ENCODE measurements at regions not wholly inside any gene's neighbourhood (a gene's known extent, or its start where the extent isn't known, plus 50 kb on each side); places are given as distances from the start of the nearest gene placed in this dataset.

DNA sequence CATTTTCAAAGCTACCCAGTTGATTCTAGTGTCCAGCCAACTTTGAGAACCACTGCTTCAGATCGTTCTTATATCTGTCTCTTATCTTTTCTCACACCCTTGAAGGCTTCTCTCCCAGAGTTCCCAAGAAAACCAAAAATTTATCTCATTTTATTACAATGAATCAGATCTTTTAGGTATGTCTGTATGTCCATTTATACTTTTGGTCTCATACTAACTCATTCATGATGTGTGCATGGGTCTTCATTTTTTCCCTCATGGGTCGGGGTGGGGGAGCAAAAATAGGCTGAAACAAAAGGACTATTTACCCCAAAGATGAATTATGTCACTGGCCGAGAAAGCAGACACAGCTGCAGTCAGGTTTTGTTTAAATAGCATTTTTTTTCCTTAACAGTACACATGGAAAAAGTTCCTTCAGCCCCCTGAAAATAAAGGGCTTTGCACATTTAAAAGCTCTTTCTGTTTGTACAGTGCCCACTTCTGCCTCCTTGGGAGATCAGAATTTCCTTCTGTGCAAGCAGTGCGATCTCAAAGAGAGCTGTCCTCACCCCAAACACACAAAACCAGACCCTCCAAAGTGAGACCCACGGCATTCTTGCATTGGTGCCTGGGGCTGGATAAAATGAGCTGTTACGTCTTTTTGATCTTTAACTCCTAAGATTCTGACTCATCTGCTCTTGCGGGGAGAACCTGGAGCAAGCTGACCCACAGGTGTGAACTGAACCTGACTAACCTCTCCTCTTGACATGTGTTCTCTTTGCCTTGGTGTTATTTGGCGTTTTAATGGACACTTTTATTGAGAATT, 251.2 kb upstream of the ELAC2 start:
- H4K20me1 ChIP-seq (replicated peaks; ENCODE audit: control insufficient read depth, extremely low read depth, insufficient read depth, low read length) = no peaks in the 10 kb centered on the region
- TF ChIP-seq GATA2 (IDR thresholded peaks at IDR 0.05; ENCODE audit: insufficient read depth, insufficient read length, low read depth, low read length) = no peak
- intact Hi-C loops (cut with micrococcal nuclease) (no loop called here), dilution Hi-C loops (cut with MboI; ENCODE audit: extremely low pct_ligation_motif_present, low sequenced_read_pairs) (no loop called here)
- H3K9me1 ChIP-seq (replicated peaks; ENCODE audit: control insufficient read depth, extremely low read depth, insufficient read depth, low read length) = no peaks in the 10 kb centered on the region
- DNase-seq (ENCODE audit: low read depth, low spot score) (no peak), FAIRE-seq (no peak)
- no peak overlapping the region for H3K9ac ChIP-seq (replicated peaks; ENCODE audit: extremely low read depth, insufficient read depth, low read length)
- no peaks in the 10 kb centered on the region for H3K4me1 ChIP-seq (ENCODE audit: control insufficient read depth, extremely low read depth, insufficient read depth, low read length)
- BruUV-seq (replicated peaks) = no TSS peak
- no peak overlapping the region for H3K4me3 ChIP-seq (replicated peaks in 1 of 3; ENCODE audit: insufficient read depth in 1 of 3, low read depth in 1 of 3, low read length in 3 of 3)
- no peak overlapping the region for H3K4me2 ChIP-seq (ENCODE audit: insufficient read depth, low read length)
- H2AFZ ChIP-seq (ENCODE audit: low read depth, low read length) = no peak overlapping the region
- H3K79me2 ChIP-seq (ENCODE audit: control insufficient read depth, insufficient read depth, low read length) = no peaks in the 10 kb centered on the region
- no peak overlapping the region for H3K27ac ChIP-seq (ENCODE audit: insufficient read depth, low read depth, low read length)
- no peaks in the 10 kb centered on the region for H3K27me3 ChIP-seq (ENCODE audit: control insufficient read depth in 2 of 2, insufficient read depth in 2 of 2, low read length in 2 of 2)
- peaks cover 2% of the 10 kb centered on the region for H3K9me3 ChIP-seq (replicated peaks; ENCODE audit: control insufficient read depth, insufficient read depth, low read length)
- CTCF ChIA-PET = no interaction called here
- POLR2A ChIA-PET = no interaction called here
- H3K36me3 ChIP-seq (ENCODE audit: control insufficient read depth in 2 of 2, extremely low read depth in 1 of 2, insufficient read depth in 2 of 2, low read length in 2 of 2) = no peaks in the 10 kb centered on the region

DNA sequence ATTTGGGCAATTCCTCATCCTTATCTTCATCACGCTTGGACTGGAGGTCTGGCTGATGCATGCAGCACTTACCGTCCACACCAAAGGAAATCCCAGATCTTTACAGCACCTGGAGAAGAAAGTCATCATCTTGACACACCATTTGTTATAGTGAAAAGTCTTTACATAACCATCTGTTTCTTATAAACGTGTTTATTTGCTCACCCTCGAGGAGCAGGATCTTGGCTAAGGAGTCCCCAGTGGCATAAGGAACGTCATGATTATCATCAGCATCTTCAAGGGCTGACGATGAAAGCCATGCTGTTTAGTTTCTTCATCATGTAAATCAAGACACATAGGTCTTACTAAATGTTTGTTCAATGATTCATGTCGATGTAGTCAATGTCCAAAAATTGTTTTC, 248.8 kb upstream of the ELAC2 start:
- no peaks in the 10 kb centered on the region for H3K27me3 ChIP-seq (ENCODE audit: control insufficient read depth in 2 of 2, insufficient read depth in 2 of 2, low read length in 2 of 2)
- no peak for TF ChIP-seq FOS (IDR thresholded peaks at IDR 0.05; ENCODE audit: borderline replicate concordance, insufficient read depth, low read length)
- TF ChIP-seq EZH2 (IDR thresholded peaks at IDR 0.05; ENCODE audit: borderline replicate concordance, low read depth, low read length, severe bottlenecking) = no peak
- TF ChIP-seq POLR2A (IDR thresholded peaks at IDR 0.05; ENCODE audit: low read depth, low read length) = no peak
- TF ChIP-seq, protein P1, sequence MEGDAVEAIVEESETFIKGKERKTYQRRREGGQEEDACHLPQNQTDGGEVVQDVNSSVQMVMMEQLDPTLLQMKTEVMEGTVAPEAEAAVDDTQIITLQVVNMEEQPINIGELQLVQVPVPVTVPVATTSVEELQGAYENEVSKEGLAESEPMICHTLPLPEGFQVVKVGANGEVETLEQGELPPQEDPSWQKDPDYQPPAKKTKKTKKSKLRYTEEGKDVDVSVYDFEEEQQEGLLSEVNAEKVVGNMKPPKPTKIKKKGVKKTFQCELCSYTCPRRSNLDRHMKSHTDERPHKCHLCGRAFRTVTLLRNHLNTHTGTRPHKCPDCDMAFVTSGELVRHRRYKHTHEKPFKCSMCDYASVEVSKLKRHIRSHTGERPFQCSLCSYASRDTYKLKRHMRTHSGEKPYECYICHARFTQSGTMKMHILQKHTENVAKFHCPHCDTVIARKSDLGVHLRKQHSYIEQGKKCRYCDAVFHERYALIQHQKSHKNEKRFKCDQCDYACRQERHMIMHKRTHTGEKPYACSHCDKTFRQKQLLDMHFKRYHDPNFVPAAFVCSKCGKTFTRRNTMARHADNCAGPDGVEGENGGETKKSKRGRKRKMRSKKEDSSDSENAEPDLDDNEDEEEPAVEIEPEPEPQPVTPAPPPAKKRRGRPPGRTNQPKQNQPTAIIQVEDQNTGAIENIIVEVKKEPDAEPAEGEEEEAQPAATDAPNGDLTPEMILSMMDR (IDR thresholded peaks at IDR 0.05; ENCODE audit: extremely low read depth in 1 of 2, insufficient read depth in 1 of 2, low read depth in 1 of 2, low read length in 2 of 2) = no peak
- TF ChIP-seq GATA2 (IDR thresholded peaks at IDR 0.05; ENCODE audit: insufficient read depth, insufficient read length, low read depth, low read length) = no peak
- TF ChIP-seq JUN (IDR thresholded peaks at IDR 0.05; ENCODE audit: borderline replicate concordance, insufficient read depth, insufficient read length, low read depth) = no peak
- no peak for TF ChIP-seq MYC (IDR thresholded peaks at IDR 0.05; ENCODE audit: low read depth, low read length)
- TF ChIP-seq, protein P2, sequence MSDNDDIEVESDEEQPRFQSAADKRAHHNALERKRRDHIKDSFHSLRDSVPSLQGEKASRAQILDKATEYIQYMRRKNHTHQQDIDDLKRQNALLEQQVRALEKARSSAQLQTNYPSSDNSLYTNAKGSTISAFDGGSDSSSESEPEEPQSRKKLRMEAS (IDR thresholded peaks at IDR 0.05; ENCODE audit: insufficient read depth, insufficient read length) = no peak
- TF ChIP-seq POLR2AphosphoS5 (IDR thresholded peaks at IDR 0.05; ENCODE audit: insufficient read depth, low read depth, low read length) = no peak
- ChIA-PET CTCF (no interaction called here), POLR2A (no interaction called here)
- no peaks in the 10 kb centered on the region for H3K36me3 ChIP-seq (ENCODE audit: control insufficient read depth in 2 of 2, extremely low read depth in 1 of 2, insufficient read depth in 2 of 2, low read length in 2 of 2)
- H3K79me2 ChIP-seq (ENCODE audit: control insufficient read depth, insufficient read depth, low read length) = no peaks in the 10 kb centered on the region
- H3K9me3 ChIP-seq (replicated peaks; ENCODE audit: control insufficient read depth, insufficient read depth, low read length) = peaks cover 2% of the 10 kb centered on the region
- H2AFZ ChIP-seq (ENCODE audit: low read depth, low read length) = no peak overlapping the region
- no peak for FAIRE-seq
- H3K27ac ChIP-seq (ENCODE audit: insufficient read depth, low read depth, low read length) = no peak overlapping the region
- no peaks in the 10 kb centered on the region for H3K9me1 ChIP-seq (replicated peaks; ENCODE audit: control insufficient read depth, extremely low read depth, insufficient read depth, low read length)
- no peaks in the 10 kb centered on the region for H3K4me1 ChIP-seq (ENCODE audit: control insufficient read depth, extremely low read depth, insufficient read depth, low read length)
- BruUV-seq (replicated peaks) = no TSS peak
- no peak for DNase-seq (ENCODE audit: low read depth, low spot score)
- H3K4me3 ChIP-seq (replicated peaks in 1 of 3; ENCODE audit: insufficient read depth in 1 of 3, low read depth in 1 of 3, low read length in 3 of 3) = no peak overlapping the region
- dilution Hi-C loops (cut with MboI; ENCODE audit: extremely low pct_ligation_motif_present, low sequenced_read_pairs) (no loop called here), intact Hi-C loops (cut with micrococcal nuclease) (no loop called here)
- no peak overlapping the region for H3K9ac ChIP-seq (replicated peaks; ENCODE audit: extremely low read depth, insufficient read depth, low read length)
- H3K4me2 ChIP-seq (ENCODE audit: insufficient read depth, low read length) = no peak overlapping the region
- H4K20me1 ChIP-seq (replicated peaks; ENCODE audit: control insufficient read depth, extremely low read depth, insufficient read depth, low read length) = no peaks in the 10 kb centered on the region

All from endothelial cell of umbilical vein (primary cell).